ENCODE measurements at regions not wholly inside any gene's neighbourhood (a gene's known extent, or its start where the extent isn't known, plus 50 kb on each side); places are given as distances from the start of the nearest gene placed in this dataset.

DNA sequence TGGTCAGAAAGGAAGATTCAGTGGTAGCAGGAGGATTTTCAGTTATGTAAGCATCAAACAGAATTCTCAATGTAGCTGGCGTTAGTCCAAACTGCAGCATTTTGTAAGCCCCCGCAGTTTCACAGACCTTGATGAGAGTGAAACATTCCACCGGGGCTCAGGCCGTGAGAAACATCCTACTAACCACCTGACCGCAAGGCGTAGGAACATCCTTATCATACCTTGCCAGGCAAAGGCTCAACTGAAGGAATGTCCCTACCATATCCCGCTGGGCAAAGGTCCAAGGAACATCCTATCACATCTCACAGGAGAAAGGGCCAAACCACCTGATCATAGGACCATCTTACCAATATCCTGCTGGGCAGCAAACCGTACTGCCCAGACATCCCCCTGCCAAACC is 624.8 kb upstream of the TMEM132C start:
- TF ChIP-seq, protein P1, sequence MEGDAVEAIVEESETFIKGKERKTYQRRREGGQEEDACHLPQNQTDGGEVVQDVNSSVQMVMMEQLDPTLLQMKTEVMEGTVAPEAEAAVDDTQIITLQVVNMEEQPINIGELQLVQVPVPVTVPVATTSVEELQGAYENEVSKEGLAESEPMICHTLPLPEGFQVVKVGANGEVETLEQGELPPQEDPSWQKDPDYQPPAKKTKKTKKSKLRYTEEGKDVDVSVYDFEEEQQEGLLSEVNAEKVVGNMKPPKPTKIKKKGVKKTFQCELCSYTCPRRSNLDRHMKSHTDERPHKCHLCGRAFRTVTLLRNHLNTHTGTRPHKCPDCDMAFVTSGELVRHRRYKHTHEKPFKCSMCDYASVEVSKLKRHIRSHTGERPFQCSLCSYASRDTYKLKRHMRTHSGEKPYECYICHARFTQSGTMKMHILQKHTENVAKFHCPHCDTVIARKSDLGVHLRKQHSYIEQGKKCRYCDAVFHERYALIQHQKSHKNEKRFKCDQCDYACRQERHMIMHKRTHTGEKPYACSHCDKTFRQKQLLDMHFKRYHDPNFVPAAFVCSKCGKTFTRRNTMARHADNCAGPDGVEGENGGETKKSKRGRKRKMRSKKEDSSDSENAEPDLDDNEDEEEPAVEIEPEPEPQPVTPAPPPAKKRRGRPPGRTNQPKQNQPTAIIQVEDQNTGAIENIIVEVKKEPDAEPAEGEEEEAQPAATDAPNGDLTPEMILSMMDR (IDR thresholded peaks at IDR 0.05 in 8 of 11, conservative IDR thresholded peaks at IDR 0.05 in 3 of 11), result no peak
- no peak for TF ChIP-seq POLR2A (IDR thresholded peaks at IDR 0.05)
